Colonic mucosa (tissue), 4 donors: ENCODE measurements at regions not wholly inside any gene's neighbourhood (a gene's known extent, or its start where the extent isn't known, plus 50 kb on each side); places are given as distances from the start of the nearest gene placed in this dataset.

Experiments used
- DNase-seq: peaks from one replicate; pipeline ENCODE4 v3.0.0-alpha.2; 2020
- H3K27ac ChIP-seq: fragments of 200-600 bp; one replicate; pipeline ENCODE4 v1.8.0; 2021
- H3K27me3 ChIP-seq: fragments of 200-600 bp; one replicate; pipeline ENCODE4 v1.8.0; 2021
- H3K36me3 ChIP-seq: fragments of 200-600 bp; one replicate; pipeline ENCODE4 v1.8.0; 2021
- H3K4me1 ChIP-seq: fragments of 200-600 bp; one replicate; pipeline ENCODE4 v1.8.0; 2021; ENCODE audit warnings: mild to moderate bottlenecking
- H3K4me3 ChIP-seq: fragments of 200-600 bp; one replicate; pipeline ENCODE4 v1.8.0; 2021
- H3K9ac ChIP-seq, 2 donors: one replicate each; pipeline ENCODE4 v1.7.0; 2013; ENCODE audit warnings: control low read depth in 2 of 2, low read depth in 2 of 2, low read length in 2 of 2
- H3K9me3 ChIP-seq: fragments of 200-600 bp; one replicate; pipeline ENCODE4 v1.8.0; 2021
- CTCF ChIP-seq: fragments of 200-600 bp; IDR thresholded peaks from one replicate; pipeline ENCODE4 v1.8.0; 2022; ENCODE audit warnings: antibody characterized with exemption, mild to moderate bottlenecking
- intact Hi-C: fragments of 100-400 bp; cut with DNase I; formaldehyde crosslinking; loops from one replicate; pipeline ENCODE4 v1.14.1; 2022
- donor health status: healthy.
- donor health status: DM: no; HTN: no; CAD: no.
- donor health status: DM: no; HTN: no; CAD: no.

DNA sequence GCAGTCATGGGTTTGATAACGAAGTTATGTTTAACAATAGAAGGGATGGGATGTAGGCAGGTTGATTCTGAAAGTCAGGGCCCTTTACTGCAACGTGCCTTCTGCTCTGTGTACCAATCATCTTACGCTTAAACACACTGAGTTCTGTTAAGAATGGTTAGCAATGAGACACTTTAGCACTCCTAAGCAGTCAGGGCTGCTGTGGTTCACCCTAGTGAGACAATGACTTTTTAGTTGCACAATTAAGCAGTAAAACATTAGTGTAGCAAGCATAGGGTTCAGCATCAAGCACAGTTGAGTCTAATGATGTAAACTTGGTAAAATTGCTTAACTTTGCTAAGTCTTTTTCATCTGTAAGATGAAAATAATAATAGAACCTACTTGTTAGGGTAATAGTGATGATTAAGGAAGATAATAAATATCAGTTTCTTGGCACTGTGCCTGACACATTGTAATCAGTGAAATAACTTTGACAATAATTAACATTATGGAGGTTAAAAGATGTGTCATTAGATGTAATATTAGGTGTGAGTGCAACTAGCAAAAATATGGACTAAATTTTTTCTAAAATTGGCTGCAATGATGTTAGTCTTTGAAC, 484.2 kb upstream of the THBS1 start:
- TF ChIP-seq CTCF: no peak
- H3K4me3 ChIP-seq: no peak overlapping the region
- no peak for DNase-seq
- H3K9ac ChIP-seq: no peak overlapping the region
- H3K36me3 ChIP-seq: no peaks in the 10 kb centered on the region
- intact Hi-C loops: no loop called here
- H3K9me3 ChIP-seq: no peaks in the 10 kb centered on the region
- H3K27ac ChIP-seq: no peak overlapping the region
- H3K4me1 ChIP-seq: no peaks in the 10 kb centered on the region
- H3K27me3 ChIP-seq: no peaks in the 10 kb centered on the region

DNA sequence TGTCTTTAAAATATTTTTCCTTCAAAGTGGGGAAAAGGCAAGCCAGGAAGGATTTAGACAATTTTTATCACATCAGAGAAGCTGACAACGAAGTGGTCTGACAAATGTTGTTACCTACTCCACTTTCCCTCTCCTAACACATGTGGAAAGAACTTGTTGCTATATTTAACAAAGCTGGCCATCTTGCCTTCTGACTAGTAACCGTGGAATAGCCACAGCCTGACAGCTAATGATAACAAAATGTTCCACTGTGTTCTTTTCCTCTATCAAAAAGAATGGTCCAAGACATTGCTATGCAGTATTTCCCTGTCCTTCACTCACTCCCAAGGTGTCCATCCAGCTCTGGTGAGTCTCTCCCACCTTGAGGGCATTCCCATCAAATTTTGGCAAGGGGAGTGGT, 481.4 kb upstream of the THBS1 start:
- H3K27me3 ChIP-seq: no peaks in the 10 kb centered on the region
- no peaks in the 10 kb centered on the region for H3K4me1 ChIP-seq
- TF ChIP-seq CTCF: no peak
- H3K36me3 ChIP-seq: no peaks in the 10 kb centered on the region
- H3K9ac ChIP-seq: no peak overlapping the region
- intact Hi-C loops: no loop called here
- H3K27ac ChIP-seq: no peak overlapping the region
- DNase-seq: no peak
- H3K9me3 ChIP-seq: no peaks in the 10 kb centered on the region
- H3K4me3 ChIP-seq: no peak overlapping the region

DNA sequence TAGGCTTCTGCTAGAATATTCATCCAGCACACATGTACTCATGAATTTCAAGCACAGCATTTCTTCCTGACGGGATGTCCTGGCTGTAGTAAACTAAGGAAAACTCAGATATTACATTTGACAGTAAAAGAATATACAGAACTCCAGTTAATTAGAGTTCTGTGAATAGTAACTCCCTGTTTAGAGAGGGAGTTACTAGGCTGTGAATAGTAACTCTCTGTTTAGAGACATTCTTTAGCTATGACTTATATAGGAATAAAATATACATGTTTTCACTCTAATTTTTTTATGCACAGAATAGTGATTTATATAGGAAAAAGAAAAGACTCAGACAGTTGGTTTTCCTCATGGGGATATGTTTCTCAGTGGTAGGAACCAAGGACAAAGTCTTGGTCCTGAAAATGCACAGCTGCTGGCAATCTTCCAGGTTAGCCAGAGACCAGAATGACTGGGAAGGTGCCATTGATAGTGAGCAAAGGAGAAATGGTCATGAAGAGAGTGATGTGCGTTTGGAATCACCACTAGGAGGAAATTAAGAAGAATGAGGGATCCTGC, 480.7 kb upstream of the THBS1 start:
- TF ChIP-seq CTCF: no peak
- intact Hi-C loops: no loop called here
- Histone ChIP-seq H3K27me3 (no peaks in the 10 kb centered on the region), H3K9me3 (no peaks in the 10 kb centered on the region), H3K36me3 (no peaks in the 10 kb centered on the region), H3K4me1 (no peaks in the 10 kb centered on the region), H3K9ac (no peak overlapping the region), H3K27ac (no peak overlapping the region), H3K4me3 (no peak overlapping the region)
- DNase-seq: no peak

DNA sequence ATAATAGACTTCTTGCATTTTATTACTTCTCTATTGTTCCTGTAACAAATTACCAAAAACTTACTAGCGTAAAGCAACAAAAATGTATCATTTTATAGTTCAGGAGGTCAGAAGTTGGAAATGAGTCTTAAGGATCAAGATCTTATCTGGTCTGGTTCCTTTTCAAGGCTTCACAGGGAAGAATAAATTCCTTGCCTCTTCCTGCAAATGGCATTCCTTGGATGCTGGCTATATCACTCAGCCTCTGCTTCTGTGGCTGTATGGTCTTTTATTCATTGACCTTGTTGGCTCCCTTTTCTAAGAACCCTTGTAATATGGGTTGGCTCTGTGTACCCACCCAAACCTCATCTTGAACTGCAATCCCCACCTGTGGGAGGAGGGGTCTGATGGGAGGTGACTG, 478.4 kb upstream of the THBS1 start:
- no peak overlapping the region for H3K27ac ChIP-seq
- no peak overlapping the region for H3K4me3 ChIP-seq
- no peak for DNase-seq
- H3K27me3 ChIP-seq: no peaks in the 10 kb centered on the region
- intact Hi-C loops: no loop called here
- TF ChIP-seq CTCF: no peak
- H3K36me3 ChIP-seq: no peaks in the 10 kb centered on the region
- H3K9ac ChIP-seq: no peak overlapping the region
- H3K9me3 ChIP-seq: no peaks in the 10 kb centered on the region
- no peaks in the 10 kb centered on the region for H3K4me1 ChIP-seq

GRCh38 chr15:39106950-39107349, 473.9 kb upstream of the THBS1 start:
- Histone ChIP-seq H3K27me3 (no peaks in the 10 kb centered on the region), H3K4me1 (no peaks in the 10 kb centered on the region), H3K9me3 (no peaks in the 10 kb centered on the region), H3K4me3 (no peak overlapping the region), H3K9ac (no peak overlapping the region), H3K27ac (no peak overlapping the region), H3K36me3 (no peaks in the 10 kb centered on the region)
- TF ChIP-seq CTCF: no peak
- intact Hi-C loops: no loop called here
- no peak for DNase-seq
